ENCODE measurements at regions not wholly inside any gene's neighbourhood (a gene's known extent, or its start where the extent isn't known, plus 50 kb on each side); places are given as distances from the start of the nearest gene placed in this dataset.
A peak's percentile ranks its signal among the peaks of the same experiment; 100 is the strongest.
"Not testable (repeated sequence)": the region's sequence is repeated elsewhere in the genome, so short reads cannot be mapped to it uniquely, and the experiment has no call there.

- DNase-seq = not testable (repeated sequence)
Observed at GRCh38 chr1:228611707-228612106, 123.6 kb upstream of the RHOU start.

GRCh38 chr1:228622002-228622716 is 113.1 kb upstream of the RHOU start:
- not testable (repeated sequence) for DNase-seq

- not testable (repeated sequence) for DNase-seq
Observed at GRCh38 chr1:228626481-228626880, 108.8 kb upstream of the RHOU start.

- not testable (repeated sequence) for DNase-seq
Observed at GRCh38 chr1:228632858-228633257, 102.4 kb upstream of the RHOU start.

GRCh38 chr1:228635304-228635703 is 100.0 kb upstream of the RHOU start:
- DNase-seq = not testable (repeated sequence)

GRCh38 chr1:228637529-228637928 is 97.8 kb upstream of the RHOU start:
- not testable (repeated sequence) for DNase-seq

GRCh38 chr1:228646717-228647522 is 88.4 kb upstream of the RHOU start:
- DNase-seq = peak; percentile 73

- peak; percentile 71 for DNase-seq
Observed at GRCh38 chr1:228647523-228648444, 87.5 kb upstream of the RHOU start.

- no peak for DNase-seq
Observed at GRCh38 chr1:228648647-228649383, 86.5 kb upstream of the RHOU start.

GRCh38 chr1:228650141-228650540 is 85.1 kb upstream of the RHOU start:
- peak; percentile 23 for DNase-seq

GRCh38 chr1:228650946-228651345 is 84.3 kb upstream of the RHOU start:
- DNase-seq = no peak

- DNase-seq = no peak
Observed at GRCh38 chr1:228652116-228652515, 83.2 kb upstream of the RHOU start.

- not testable (repeated sequence) for DNase-seq
Observed at GRCh38 chr1:228653057-228653456, 82.2 kb upstream of the RHOU start.

- DNase-seq = no peak
Observed at GRCh38 chr1:228653748-228654147, 81.5 kb upstream of the RHOU start.

- no peak for DNase-seq
Observed at GRCh38 chr1:228655796-228656394, 79.4 kb upstream of the RHOU start.

GRCh38 chr1:228662007-228662689 is 73.1 kb upstream of the RHOU start:
- DNase-seq = not testable (repeated sequence)

- peak; percentile 47 for DNase-seq
Observed at GRCh38 chr1:228664399-228664914, 70.8 kb upstream of the RHOU start.

GRCh38 chr1:228666686-228667623 is 68.3 kb upstream of the RHOU start:
- no peak for DNase-seq

- no peak for DNase-seq
Observed at GRCh38 chr1:228668553-228669241, 66.6 kb upstream of the RHOU start.
